Epithelial cell of prostate (primary cell): ENCODE measurements at regions not wholly inside any gene's neighbourhood (a gene's known extent, or its start where the extent isn't known, plus 50 kb on each side); places are given as distances from the start of the nearest gene placed in this dataset.
A peak's percentile ranks its signal among the peaks of the same experiment; 100 is the strongest.
"Not testable (repeated sequence)": the region's sequence is repeated elsewhere in the genome, so short reads cannot be mapped to it uniquely, and the experiment has no call there.

Experiments used
- DNase-seq: peaks from one replicate; pipeline ENCODE4 v3.0.0-alpha.2; 2011; ENCODE audit warnings: low read depth, low spot score
- H3K27ac ChIP-seq: fragments of 450-650 bp; 2 replicates; pipeline ENCODE4 v1.5.1; 2017; ENCODE audit warnings: mild to moderate bottlenecking

DNA sequence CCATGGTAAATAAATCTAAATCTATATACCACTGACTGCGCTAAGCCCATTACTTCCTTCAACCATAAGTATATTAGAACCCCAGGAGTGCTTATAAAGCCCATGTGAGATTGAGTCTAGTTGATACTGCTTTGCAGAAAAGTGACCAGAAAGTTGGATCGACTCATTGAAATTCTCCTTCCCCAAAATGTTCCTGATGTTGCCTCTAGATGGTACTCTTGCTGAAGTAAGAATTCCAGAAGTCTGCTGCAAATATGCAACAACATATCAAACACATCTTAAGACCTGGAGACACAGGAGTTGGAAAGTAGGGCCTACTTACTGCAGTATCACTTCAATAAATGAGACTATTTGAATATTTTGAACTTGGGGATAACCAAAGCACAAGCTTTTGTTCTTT, 550.8 kb downstream of the IPMK start:
- no peak overlapping the region for H3K27ac ChIP-seq
- no peak for DNase-seq

DNA sequence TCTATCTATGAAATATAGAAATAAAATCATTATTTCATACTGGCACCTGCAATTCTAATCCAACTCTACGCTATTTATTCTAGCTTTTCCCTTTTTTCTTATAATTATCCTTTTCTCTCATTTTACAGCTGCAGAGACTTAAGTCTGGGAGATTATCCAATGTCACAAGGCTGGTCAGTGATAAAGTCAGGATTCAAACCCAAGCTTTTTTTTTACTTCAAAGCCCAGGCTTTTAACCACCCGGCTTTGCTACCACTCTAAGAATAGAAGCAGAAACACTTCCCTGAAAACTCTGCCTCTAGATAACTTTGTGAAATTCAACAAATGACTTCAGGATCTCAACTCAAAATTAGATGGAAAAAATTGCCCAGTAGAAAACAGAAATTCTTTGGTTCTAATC, 552.5 kb downstream of the IPMK start:
- no peak for DNase-seq

DNA sequence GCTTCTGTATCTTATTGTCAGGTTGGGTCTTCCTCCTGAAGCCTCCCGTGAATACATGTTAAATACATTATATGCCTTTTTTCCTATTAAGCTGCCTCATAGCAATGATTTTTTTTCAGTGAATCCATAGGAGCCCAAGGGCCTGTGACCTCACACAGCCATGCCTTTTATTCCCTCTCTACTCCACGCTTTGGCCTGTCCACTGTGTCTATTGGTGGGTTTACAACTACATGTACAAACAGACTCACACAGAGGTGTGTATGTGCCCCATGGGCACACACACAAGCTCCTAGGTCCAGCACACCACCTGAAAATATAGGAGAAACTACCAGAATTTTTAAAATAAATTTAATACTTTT, 560.4 kb downstream of the IPMK start:
- no peak for DNase-seq
- no peak overlapping the region for H3K27ac ChIP-seq

More for the DNA sequence above, 552.5 kb downstream of the IPMK start:
- H3K27ac ChIP-seq, result no peak overlapping the region

DNA sequence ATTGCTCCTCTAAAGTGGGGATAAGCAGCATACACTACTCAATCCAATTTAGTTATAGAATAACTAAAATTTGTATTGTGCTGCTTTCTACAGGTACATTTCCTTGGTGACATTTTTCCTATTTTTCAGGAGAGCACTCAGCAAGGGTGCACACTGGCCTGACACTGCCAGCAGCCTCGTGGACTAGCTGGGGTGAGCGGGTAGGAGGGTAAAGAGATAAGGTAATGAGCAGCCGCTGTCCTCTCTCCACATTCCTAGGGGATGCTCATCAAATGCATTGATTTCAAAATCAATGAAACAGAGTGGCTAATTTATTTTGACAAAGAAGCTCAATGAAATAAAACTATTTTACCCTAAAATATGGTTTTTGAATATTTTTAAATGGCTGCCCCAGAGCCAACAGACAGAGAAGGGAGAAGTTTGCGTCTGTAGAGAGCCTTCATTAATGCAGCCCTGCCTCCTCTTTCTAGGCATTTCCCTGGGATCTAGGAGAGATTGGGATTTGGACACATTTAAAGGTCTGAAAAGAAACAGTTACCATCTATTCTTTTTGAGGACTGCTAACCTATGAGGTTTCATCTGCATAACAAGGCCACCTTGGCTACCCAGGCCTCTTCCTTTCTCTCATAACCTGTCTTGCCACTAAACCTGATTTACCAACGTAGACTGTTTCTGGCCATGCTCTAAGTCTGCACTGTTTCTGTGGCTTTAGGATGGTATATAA, 561.0 kb downstream of the IPMK start:
- no peak overlapping the region for H3K27ac ChIP-seq
- DNase-seq, result no peak

DNA sequence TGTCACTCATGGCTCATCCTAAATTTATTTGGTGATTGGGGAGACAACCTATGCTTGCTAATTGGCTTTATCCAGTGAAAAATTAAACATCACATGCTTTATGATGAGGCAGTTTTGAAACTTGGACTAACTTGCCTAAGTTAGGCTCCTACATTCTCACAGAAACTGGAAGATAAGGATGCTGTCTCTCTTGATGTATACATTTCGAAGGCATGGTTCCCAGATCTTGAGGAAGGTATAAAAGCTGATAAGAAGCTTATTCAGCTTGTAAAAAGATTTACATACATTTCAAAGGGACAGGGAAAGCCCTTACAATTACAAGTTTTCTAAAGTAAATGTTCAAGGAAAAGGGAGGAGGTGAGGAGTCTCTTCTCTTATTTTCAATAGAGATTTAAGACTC, 561.7 kb downstream of the IPMK start:
- DNase-seq, result no peak
- no peak overlapping the region for H3K27ac ChIP-seq

DNA sequence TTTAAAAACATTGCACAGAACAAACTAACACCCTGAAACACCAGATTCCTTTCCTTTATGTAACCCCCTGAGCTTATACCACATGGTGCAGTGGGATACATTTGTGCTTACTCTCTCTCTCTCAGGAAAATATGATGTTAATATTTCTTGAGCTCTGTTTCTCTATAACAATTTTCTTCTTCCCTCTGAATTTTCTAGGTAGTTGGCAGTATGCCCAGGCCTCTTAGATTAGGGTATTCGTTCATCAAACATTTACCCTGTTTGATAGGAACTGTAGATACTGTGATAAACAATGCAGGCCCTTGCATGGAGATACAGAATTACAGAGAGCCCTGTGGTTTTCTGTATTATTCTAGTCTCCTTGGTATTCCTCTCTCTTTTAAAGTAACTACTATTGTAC, 567.8 kb downstream of the IPMK start:
- no peak overlapping the region for H3K27ac ChIP-seq
- no peak for DNase-seq

DNA sequence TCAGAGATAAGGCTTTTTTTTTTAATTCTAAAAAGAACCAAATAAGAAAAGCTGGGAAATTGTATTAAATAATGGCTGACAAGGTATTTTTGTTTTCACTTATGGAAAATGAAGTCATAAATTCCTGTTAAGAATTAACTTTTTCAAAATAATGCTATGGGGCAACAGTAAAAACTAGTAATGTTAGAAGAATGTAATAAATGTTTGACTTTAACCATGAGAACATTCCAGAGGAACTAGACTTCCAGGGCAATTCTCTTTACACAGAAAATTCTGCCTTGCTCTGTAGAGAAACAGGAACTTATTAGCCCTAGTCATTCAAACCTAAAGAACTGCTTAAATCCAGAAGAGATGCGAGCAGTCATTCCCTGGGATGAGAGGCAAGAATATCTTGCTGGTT, 571.1 kb downstream of the IPMK start:
- peak overlapping the region; percentile 85 for H3K27ac ChIP-seq
- DNase-seq, result peak; percentile 16

DNA sequence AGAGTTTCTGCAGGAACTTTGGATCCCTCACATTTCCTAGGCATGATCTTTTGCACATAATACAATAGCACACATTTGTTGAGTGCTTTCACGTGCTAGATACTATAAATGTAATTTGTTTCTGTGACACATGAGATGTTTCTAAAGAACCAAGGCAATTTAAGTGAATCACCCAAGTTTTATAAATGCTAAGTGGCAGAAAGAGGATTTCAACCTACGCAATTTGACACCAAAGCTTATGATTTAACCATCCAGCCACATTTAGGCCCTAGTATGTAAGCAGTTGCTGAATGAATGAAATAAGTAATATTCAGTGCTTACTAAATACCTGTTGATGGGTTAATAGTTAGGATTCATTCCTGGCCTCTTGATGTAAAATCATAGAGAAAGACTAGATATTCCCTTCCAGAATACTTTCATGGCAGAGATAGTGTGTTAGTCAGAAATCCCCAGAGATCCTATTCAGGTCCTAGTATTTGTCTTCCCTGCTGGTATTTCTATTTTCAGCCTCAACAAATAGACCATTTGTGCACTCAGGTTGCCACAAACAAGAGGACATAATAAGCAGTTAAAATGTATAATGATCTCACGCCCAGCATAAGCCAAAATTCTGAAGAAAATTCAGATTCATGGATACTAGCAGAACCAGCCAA, 572.6 kb downstream of the IPMK start:
- no peak overlapping the region for H3K27ac ChIP-seq
- DNase-seq, result no peak

DNA sequence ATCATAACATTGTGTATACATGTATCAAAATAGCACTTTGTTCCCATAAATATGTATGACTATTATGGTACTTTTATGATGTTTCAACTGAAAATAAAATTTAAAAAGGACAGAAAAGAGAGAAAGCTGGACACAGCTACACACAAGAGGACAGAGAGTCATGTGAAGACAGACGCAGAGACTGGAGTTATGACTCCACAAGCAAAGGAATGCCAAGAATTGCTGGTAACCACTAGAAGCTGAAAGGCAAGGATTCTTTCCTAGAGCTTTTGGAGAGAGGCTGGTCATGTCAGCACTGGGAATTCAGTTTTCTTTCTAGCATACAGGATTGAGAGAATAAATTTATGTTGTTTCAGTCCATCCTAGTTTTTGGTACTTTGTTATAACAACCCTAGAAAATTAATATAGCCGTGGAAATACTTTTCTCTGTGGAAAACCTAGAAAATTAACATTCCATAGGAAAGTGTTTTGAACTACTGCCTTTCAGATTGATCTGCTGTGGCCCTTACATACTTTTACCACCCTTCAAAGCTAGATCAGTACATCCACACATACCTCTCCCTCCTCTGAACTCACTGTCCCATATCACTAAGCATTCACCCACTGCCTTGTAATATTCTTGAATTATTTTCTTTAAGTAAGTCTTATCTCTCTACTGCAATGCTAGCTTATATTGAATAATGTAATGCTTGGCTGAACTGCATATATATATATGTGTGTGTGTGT, 575.3 kb downstream of the IPMK start:
- peak; percentile 26 for DNase-seq

DNA sequence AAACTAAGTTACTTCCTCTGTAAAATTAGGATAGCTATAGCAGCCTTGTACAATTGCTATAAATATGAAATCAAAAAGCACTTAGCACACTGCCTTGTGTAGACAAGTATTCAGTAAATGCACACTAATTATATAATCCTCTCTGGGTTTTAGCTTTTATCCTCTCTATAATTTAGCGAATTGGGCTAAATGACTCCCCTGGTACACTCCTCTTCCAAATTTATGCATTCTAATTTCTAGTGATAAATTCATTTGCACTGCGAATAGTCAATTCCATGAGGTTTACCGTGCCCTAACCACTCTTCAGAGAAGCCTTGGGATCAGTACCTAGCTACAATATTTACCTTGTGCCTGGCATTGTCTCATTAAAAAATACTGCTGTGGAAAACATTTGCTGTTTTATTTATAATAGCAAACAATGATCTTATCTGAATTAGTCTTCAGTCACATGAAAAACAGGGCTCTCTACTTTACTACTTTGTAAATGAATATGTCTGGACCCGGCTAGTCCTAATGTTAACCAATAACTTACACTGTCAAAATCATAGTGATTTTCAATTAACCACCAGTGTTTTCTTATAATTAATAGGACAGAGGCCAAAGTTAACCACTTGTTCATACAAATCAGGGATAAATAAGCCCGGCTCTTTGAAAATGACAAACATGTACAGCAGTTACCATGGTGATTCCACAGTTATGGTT, 577.9 kb downstream of the IPMK start:
- no peak overlapping the region for H3K27ac ChIP-seq
- no peak for DNase-seq

More for the DNA sequence above, 575.3 kb downstream of the IPMK start:
- peak overlapping the region; percentile 57 for H3K27ac ChIP-seq

DNA sequence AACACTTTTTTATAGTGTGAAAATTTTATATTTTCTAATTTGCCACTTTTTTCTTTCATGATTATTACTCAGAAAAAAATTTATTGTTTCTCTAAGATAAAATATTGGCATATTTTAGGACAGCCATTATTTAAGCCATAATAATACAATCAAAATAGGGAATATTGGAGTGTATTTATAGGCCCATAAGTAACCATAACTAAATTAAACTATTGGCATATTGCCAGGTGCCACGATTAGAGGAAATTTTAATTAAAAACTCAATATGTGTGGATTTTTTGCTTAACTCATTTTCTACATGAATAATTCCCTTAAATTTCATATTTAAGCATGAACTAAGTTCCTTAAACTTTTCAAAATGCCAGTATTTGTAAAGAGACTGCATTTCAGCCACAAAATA, 587.8 kb downstream of the IPMK start:
- DNase-seq, result no peak
- H3K27ac ChIP-seq, result no peak overlapping the region

DNA sequence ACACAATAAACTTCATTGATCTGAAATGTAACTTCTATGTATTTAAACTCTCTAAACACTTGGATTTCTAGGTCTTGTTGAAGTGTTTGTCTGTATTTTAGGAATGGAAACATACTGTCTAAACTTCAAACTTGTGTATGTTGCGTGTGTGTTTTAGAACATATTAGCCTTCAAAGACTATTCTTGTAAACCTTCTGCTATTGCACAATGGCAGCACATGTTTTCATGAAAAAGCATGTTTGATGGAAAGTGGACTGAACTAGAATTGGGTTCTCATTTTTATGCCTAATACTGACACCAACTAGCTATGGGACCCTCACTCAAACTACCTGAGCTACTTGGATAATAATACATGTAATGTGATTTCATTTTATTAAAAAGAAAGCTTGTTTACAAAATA, 592.6 kb downstream of the IPMK start:
- H3K27ac ChIP-seq, result no peak overlapping the region
- DNase-seq, result no peak

DNA sequence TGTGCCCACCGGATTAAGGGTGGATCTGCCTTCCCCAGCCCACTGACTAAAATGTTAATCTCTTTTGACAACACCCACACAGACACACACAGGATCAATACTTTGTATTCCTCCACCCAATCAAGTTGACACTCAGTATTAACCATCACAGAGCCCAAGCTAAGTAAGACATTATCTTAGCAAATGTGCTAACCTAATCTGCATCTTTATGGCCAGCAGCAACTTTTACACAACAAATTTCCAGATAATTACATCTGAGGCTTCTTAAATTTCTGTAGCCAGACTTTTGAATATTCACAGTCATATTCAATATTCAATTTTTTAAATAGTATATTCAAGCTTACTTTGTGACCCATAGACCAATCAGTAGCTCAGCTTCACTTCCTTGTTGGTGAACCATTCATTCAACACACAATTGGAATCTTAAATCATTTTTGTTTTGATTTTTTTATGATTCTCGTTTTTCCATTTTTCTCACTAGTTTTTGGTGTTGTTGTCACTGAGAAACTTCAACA, 594.2 kb downstream of the IPMK start:
- no peak for DNase-seq
- H3K27ac ChIP-seq, result no peak overlapping the region

DNA sequence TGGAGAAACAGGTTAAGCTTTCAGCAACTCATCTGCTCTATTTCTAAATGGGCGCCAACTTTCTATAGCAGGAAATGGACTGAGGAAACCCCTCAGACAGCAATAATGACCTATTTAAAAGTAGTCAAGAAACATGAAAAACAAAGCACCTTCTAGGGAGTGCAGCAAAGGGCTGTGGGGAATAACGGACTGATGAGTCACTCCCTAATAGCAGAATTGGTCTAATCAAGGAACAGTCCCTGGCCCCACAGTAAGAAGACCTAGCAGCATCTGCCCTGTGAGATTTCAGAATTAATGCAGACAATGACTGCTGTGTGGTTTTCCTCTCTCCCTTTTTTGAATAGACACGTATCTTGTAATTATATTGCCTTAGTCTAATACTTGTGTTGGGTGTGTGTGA, 602.9 kb downstream of the IPMK start:
- DNase-seq, result no peak
- no peak overlapping the region for H3K27ac ChIP-seq

DNA sequence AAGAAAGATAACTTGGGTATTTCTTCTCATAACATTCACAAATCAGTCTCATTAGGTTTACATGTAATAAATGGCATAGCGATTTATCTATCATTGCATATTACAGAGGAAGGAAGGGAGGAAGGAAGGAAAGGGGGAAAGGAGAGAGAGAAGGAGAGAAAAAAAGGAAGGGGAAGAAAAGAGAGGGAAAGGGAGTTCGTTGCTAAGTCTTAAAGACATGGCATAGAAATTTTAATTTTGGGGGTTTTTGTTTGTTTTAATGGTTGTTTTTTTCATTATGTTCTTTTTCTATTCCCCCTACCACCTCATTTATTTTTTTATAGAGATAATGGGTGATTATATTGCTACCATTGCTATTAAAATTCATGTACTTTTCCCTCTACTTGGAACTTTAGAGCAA, 604.3 kb downstream of the IPMK start:
- H3K27ac ChIP-seq, result no peak overlapping the region
- DNase-seq, result no peak

DNA sequence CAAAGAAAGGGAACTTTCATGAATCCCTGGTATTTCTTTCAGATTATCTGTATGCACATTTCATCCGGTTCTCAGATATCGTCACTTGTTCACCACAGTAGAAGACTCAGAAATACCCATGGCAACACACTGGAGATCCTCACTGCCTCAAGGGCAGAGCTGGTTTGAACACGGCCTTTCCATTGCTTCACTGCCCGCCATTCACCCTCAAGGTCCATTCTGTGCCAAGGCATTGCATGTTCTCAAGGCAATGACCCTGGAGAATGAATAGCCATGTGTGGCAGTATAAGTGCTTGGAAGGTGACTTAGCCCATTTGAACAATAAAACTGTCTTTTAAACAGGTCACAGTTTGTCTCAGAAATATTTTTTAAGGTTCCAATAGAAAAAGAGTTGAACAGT, 606.5 kb downstream of the IPMK start:
- DNase-seq, result no peak
- H3K27ac ChIP-seq, result no peak overlapping the region

DNA sequence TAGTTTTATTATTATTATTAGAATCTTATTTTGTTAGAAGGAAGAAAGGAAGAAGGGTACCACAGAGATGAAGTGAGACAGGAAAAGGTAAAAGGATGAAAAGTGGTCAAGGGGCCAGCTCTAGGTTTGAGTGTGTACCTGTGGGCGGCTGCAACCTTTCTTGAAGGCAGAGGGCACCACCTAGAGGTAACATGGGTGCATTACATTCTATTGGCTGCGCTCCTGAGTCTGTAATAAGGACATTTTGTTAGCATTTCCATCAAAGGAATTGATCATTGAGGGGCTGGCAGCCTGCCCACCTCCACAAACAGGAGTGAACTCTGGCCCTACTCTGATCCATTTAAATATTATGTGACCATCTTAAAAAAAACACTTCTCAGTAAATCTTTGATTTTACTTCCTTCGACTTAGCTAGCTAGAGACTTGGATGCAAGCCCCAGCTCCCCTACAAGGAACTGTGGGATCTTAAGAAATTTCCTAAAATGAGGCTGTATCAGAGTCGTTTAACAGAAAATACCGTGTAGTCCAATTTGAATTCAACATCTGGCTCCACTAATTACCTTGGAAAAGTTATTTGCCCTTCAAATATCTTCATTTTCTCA, 610.4 kb downstream of the IPMK start:
- H3K27ac ChIP-seq, result no peak overlapping the region
- DNase-seq, result peak; percentile 1

DNA sequence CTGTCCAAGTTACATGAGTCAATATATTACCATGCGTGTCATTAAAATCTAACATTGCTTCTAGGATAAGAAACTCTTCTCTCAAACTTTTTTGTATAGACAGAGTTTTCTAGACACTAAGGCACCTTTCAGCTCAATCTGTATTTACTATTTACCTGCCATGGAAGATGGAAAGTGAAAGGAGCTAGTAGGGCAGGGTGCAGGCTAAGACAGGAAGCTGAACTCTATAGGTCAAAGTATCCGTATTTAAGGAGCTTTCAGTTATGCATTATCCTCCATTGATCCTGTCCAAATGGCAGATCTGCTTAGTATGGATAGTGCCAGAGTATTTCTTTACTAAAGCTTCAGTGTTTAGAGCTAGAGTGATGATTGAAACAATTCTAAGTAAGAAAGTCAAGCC, 612.8 kb downstream of the IPMK start:
- H3K27ac ChIP-seq, result no peak overlapping the region

DNA sequence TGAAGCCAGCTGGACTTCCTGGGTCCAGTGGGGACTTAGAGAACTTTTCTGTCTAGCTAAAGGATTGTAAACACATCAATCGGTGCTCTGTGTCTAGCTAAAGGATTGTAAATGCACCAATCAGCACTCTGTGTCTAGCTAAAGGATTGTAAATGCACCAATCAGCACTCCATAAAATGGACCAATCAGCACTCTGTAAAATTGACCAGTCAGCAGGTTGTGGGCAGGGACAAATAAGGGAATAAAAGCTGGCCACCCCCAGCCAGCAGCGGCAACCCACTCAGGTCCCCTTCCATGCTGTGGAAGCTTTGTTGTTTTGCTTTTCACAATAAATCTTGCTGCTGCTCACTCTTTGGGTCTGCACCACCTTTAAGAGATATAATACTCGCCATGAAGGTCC, 622.6 kb downstream of the IPMK start:
- not testable (repeated sequence) for DNase-seq, H3K27ac ChIP-seq

More for the DNA sequence above, 612.8 kb downstream of the IPMK start:
- DNase-seq, result no peak

DNA sequence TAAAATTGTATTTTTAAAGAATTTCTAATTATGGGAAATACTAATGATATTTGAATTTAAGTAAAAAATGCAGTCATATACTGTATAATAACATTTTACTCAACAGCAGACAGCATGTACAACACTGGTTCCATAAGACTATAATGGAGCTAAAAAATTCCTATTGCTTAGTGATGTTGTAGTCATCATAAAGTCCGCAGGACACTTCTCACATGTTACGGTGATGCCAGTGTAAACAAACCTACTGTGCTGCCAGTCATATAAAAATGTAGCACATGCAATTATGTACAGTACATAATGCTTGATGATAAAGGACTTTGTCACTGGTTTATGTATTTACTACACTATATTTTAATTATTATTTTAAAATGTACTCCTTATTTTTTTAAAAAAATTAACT, 629.3 kb downstream of the IPMK start:
- no peak overlapping the region for H3K27ac ChIP-seq
- no peak for DNase-seq
